Type B pancreatic cell (in vitro differentiated cells): ENCODE measurements at regions not wholly inside any gene's neighbourhood (a gene's known extent, or its start where the extent isn't known, plus 50 kb on each side); places are given as distances from the start of the nearest gene placed in this dataset.

Experiments
- DNase-seq: peaks from one replicate; pipeline ENCODE4 v3.0.0; 2021; ENCODE audit warnings: mixed read lengths; ENCODE audit not compliant: unreplicated experiment; ENCODE audit errors: extremely low spot score
- H3K27ac Mint-ChIP-seq: 2 replicates; pipeline ENCODE4 v1.8.0; 2021; ENCODE audit warnings: mild to moderate bottlenecking, mixed read lengths
- H3K27me3 Mint-ChIP-seq: 2 replicates; pipeline ENCODE4 v1.8.0; 2021; ENCODE audit warnings: mixed read lengths
- H3K36me3 Mint-ChIP-seq: 2 replicates; pipeline ENCODE4 v1.8.0; 2021; ENCODE audit warnings: mixed read lengths
- H3K4me1 Mint-ChIP-seq: one replicate; pipeline ENCODE4 v1.8.0; 2021; ENCODE audit warnings: mixed read lengths; ENCODE audit not compliant: unreplicated experiment
- H3K4me3 Mint-ChIP-seq: 2 replicates; pipeline ENCODE4 v1.8.0; 2021; ENCODE audit warnings: mild to moderate bottlenecking, mixed read lengths
- H3K9me3 Mint-ChIP-seq: 2 replicates; pipeline ENCODE4 v1.8.0; 2021; ENCODE audit warnings: mixed read lengths
- TF ChIP-seq, protein P1 (sequence below): fragments of 200-600 bp; sonication (generic); conservative IDR thresholded peaks from 2 replicates; pipeline ENCODE4 v1.5.0; 2021; ENCODE audit warnings: antibody characterized with exemption, mild to moderate bottlenecking

DNA sequence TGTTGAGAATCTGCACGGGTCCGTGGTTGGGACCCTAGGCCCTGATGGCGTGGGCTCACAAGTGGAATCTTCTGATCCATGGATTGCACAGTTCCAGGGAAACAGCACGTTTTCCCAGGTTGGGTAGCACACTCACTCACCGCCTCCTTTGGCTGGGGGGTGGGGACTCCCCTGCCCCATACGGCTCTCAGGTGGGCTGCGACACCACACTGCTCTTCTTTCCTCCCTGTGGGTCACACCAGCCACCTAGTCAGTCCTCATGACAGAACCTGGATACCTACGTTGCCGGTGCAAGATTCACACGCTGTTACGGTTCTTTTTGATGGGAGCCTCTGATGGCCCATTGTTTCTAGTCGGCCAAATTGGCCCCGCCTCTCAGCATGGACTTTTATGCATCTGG, 312.0 kb downstream of the MMUT start:
- Mint-ChIP-seq H3K36me3 (no peaks in the 10 kb centered on the region), H3K4me3 (no peak overlapping the region), H3K4me1 (no peaks in the 10 kb centered on the region), H3K27ac (no peak overlapping the region), H3K27me3 (no peaks in the 10 kb centered on the region), H3K9me3 (peaks cover 11% of the 10 kb centered on the region)
- TF ChIP-seq, protein P1, sequence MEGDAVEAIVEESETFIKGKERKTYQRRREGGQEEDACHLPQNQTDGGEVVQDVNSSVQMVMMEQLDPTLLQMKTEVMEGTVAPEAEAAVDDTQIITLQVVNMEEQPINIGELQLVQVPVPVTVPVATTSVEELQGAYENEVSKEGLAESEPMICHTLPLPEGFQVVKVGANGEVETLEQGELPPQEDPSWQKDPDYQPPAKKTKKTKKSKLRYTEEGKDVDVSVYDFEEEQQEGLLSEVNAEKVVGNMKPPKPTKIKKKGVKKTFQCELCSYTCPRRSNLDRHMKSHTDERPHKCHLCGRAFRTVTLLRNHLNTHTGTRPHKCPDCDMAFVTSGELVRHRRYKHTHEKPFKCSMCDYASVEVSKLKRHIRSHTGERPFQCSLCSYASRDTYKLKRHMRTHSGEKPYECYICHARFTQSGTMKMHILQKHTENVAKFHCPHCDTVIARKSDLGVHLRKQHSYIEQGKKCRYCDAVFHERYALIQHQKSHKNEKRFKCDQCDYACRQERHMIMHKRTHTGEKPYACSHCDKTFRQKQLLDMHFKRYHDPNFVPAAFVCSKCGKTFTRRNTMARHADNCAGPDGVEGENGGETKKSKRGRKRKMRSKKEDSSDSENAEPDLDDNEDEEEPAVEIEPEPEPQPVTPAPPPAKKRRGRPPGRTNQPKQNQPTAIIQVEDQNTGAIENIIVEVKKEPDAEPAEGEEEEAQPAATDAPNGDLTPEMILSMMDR, result no peak
- DNase-seq, result no peak

DNA sequence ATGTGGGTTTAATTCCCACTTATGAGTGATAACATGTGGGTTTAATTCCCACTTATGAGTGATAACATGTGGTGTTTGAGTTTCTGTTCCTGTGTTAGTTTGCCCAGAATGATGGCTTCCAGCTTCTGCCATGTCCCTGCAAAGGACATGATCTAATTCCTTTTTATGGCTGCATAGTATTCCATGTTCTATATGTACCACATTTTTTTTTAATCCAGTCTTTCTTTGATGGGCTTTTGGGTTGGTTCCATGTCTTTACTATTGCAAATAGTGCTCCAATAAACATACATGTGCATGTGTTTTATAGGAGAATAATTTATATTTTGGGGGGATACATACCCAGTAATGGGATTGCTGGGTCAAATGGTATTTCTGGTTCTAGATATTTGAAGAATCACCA, 317.8 kb downstream of the MMUT start:
- Mint-ChIP-seq H3K4me3 (no peak overlapping the region), H3K27me3 (peaks cover 5% of the 10 kb centered on the region), H3K9me3 (peaks cover 11% of the 10 kb centered on the region), H3K4me1 (no peaks in the 10 kb centered on the region), H3K36me3 (no peaks in the 10 kb centered on the region), H3K27ac (no peak overlapping the region)
- TF ChIP-seq, protein P1, result no peak
- DNase-seq, result no peak

DNA sequence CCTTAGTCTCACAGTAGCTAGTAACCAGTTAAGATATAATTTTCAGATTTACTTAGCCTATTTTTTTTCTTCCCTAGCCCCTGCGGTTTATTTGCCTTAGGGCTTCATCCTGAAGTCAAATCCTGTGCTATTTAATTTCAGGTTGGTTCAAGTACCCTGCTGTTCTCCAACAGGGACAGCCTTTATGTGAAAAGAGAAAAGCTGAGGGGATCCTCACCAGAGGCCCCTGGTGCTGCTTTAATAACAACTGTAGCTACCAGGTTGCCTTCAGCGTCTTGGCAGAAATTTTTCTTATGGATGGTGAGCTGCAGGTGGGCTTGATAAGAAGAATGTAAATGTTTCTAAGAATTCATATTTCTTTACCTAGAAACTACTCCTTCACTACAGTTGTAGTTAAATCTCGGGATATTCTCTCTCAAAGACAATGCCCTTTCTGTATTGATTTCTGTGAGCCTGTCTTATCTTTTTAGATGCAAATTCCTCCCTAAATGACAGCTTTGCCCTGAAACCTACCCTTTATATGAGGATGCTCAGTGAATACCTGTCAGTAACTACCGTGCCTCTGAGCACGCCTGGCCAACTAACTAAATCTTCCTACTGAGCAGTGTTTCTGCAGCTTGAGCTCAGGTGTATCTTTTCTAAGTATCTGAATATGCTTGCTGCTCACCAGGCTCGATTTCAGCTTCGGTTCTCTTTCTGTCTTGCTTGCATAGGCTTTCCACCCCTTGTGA, 320.5 kb downstream of the MMUT start:
- no peaks in the 10 kb centered on the region for H3K36me3 Mint-ChIP-seq
- no peak overlapping the region for H3K4me3 Mint-ChIP-seq
- H3K9me3 Mint-ChIP-seq, result peaks cover 4% of the 10 kb centered on the region
- TF ChIP-seq, protein P1, result no peak
- DNase-seq, result no peak
- H3K27ac Mint-ChIP-seq, result no peak overlapping the region
- no peaks in the 10 kb centered on the region for H3K4me1 Mint-ChIP-seq
- H3K27me3 Mint-ChIP-seq, result peaks cover 5% of the 10 kb centered on the region

DNA sequence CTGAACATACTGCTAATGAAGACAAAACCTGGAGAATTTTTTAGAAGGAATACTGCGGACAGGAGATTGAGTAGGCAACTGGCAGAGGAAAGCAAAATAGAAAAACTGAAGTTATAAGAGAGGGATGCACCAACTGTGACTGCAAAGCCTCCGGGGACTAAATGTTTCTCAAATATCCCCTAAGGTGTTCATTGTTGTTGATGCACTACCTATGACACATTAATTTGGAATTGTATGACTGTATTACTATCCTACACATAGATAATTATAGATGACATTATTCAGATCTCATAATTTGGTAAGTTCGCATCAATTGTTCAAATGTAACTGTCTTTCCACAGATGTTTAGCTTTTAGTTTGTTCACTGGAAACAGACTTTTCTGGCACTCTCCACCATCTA, 341.1 kb downstream of the MMUT start:
- Mint-ChIP-seq H3K4me3 (no peak overlapping the region), H3K36me3 (no peaks in the 10 kb centered on the region), H3K27ac (no peak overlapping the region), H3K9me3 (no peaks in the 10 kb centered on the region), H3K4me1 (no peaks in the 10 kb centered on the region), H3K27me3 (no peaks in the 10 kb centered on the region)
- TF ChIP-seq, protein P1, result no peak
- DNase-seq, result no peak

DNA sequence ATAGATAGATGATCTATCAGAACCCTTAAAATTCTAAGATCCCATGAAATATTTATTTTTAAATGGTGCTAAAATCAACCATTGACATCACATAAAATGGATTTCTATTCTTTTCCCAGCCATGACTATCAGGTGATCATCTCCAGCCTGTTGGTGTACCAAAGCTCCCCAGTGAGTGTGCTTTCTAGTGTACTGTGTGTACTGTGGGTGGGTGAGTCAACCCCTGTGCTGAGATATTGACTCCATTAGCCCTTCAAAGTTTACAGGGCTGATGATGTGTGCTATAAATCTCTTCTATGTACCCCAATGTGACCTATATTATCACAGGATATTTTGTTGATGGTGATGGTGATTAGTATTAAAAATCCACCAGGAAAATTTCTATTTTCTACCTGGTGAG, 344.6 kb downstream of the MMUT start:
- no peak for DNase-seq
- Mint-ChIP-seq H3K4me1 (no peaks in the 10 kb centered on the region), H3K27ac (no peak overlapping the region), H3K4me3 (no peak overlapping the region), H3K9me3 (no peaks in the 10 kb centered on the region), H3K36me3 (no peaks in the 10 kb centered on the region), H3K27me3 (no peaks in the 10 kb centered on the region)
- TF ChIP-seq, protein P1, result no peak
